Medulla oblongata (tissue), 1 donor: ENCODE measurements at regions not wholly inside any gene's neighbourhood (a gene's known extent, or its start where the extent isn't known, plus 50 kb on each side); places are given as distances from the start of the nearest gene placed in this dataset.
A peak's percentile ranks its signal among the peaks of the same experiment; 100 is the strongest.

Experiments used
- DNase-seq: peaks from one replicate; pipeline ENCODE4 v3.0.0-alpha.2; 2015; ENCODE audit errors: extremely low spot score

GRCh38 chr6:90982051-90982450 lies 395.2 kb upstream of the MAP3K7 start:
- DNase-seq = no peak

- DNase-seq = no peak
Observed at GRCh38 chr6:90978046-90978445, 391.2 kb upstream of the MAP3K7 start.

GRCh38 chr6:90977513-90977912 lies 390.6 kb upstream of the MAP3K7 start:
- no peak for DNase-seq

- no peak for DNase-seq
Observed at GRCh38 chr6:90976341-90976740, 389.5 kb upstream of the MAP3K7 start.

- DNase-seq = no peak
Observed at GRCh38 chr6:90975741-90976140, 388.9 kb upstream of the MAP3K7 start.

- DNase-seq = no peak
Observed at GRCh38 chr6:90973188-90973587, 386.3 kb upstream of the MAP3K7 start.

GRCh38 chr6:90970672-90971071 lies 383.8 kb upstream of the MAP3K7 start:
- DNase-seq = no peak

- DNase-seq = no peak
Observed at GRCh38 chr6:90967471-90967870, 380.6 kb upstream of the MAP3K7 start.

GRCh38 chr6:90960324-90960723 lies 373.5 kb upstream of the MAP3K7 start:
- DNase-seq = no peak

GRCh38 chr6:90955246-90955645 lies 368.4 kb upstream of the MAP3K7 start:
- DNase-seq = no peak

- no peak for DNase-seq
Observed at GRCh38 chr6:90953405-90954161, 366.7 kb upstream of the MAP3K7 start.

GRCh38 chr6:90952176-90952575 lies 365.3 kb upstream of the MAP3K7 start:
- DNase-seq = no peak

- DNase-seq = no peak
Observed at GRCh38 chr6:90948540-90948939, 361.7 kb upstream of the MAP3K7 start.

GRCh38 chr6:90947184-90948064 lies 360.6 kb upstream of the MAP3K7 start:
- no peak for DNase-seq

- no peak for DNase-seq
Observed at GRCh38 chr6:90941885-90942284, 355.0 kb upstream of the MAP3K7 start.

GRCh38 chr6:90940812-90941481 lies 354.1 kb upstream of the MAP3K7 start:
- peak; percentile 65 for DNase-seq

GRCh38 chr6:90939906-90940305 lies 353.0 kb upstream of the MAP3K7 start:
- DNase-seq = no peak

GRCh38 chr6:90938122-90938521 lies 351.2 kb upstream of the MAP3K7 start:
- no peak for DNase-seq

- no peak for DNase-seq
Observed at GRCh38 chr6:90936286-90936685, 349.4 kb upstream of the MAP3K7 start.

- DNase-seq = no peak
Observed at GRCh38 chr6:90934966-90935365, 348.1 kb upstream of the MAP3K7 start.

- no peak for DNase-seq
Observed at GRCh38 chr6:90934081-90934480, 347.2 kb upstream of the MAP3K7 start.

GRCh38 chr6:90932351-90932750 lies 345.5 kb upstream of the MAP3K7 start:
- no peak for DNase-seq
